GM12875 (cell line): ENCODE measurements at regions not wholly inside any gene's neighbourhood (a gene's known extent, or its start where the extent isn't known, plus 50 kb on each side); places are given as distances from the start of the nearest gene placed in this dataset.
"Not testable (repeated sequence)": the region's sequence is repeated elsewhere in the genome, so short reads cannot be mapped to it uniquely, and the experiment has no call there.

Experiments
- H3K4me3 ChIP-seq: one replicate; pipeline ENCODE4 v1.5.1; 2011; ENCODE audit warnings: low read depth, low read length, control low read depth
- CTCF ChIP-seq: IDR thresholded peaks from 2 replicates; pipeline ENCODE4 v1.5.1; 2011; ENCODE audit warnings: low read depth, mild to moderate bottlenecking, control low read depth, inconsistent platforms, low read length, moderate library complexity, borderline replicate concordance; ENCODE audit not compliant: insufficient read depth

- no peak overlapping the region for H3K4me3 ChIP-seq
- no peak for TF ChIP-seq CTCF
These were observed 515.2 kb downstream of the NTRK3 start for GRCh38 chr15:87741350-87741749.

- TF ChIP-seq CTCF: no peak
- no peak overlapping the region for H3K4me3 ChIP-seq
These were observed 515.7 kb downstream of the NTRK3 start for GRCh38 chr15:87740655-87741344.

GRCh38 chr15:87739866-87740265 lies 516.7 kb downstream of the NTRK3 start:
- no peak for TF ChIP-seq CTCF
- no peak overlapping the region for H3K4me3 ChIP-seq

- no peak for TF ChIP-seq CTCF
- no peak overlapping the region for H3K4me3 ChIP-seq
These were observed 517.5 kb downstream of the NTRK3 start for GRCh38 chr15:87739081-87739480.

GRCh38 chr15:87737460-87737859 lies 519.1 kb downstream of the NTRK3 start:
- not testable (repeated sequence) for H3K4me3 ChIP-seq

GRCh38 chr15:87736891-87737389 lies 519.6 kb downstream of the NTRK3 start:
- TF ChIP-seq CTCF: no peak
- no peak overlapping the region for H3K4me3 ChIP-seq

GRCh38 chr15:87736401-87736800 lies 520.1 kb downstream of the NTRK3 start:
- H3K4me3 ChIP-seq: no peak overlapping the region
- no peak for TF ChIP-seq CTCF
